Neural progenitor cell (in vitro differentiated cells): ENCODE measurements at regions not wholly inside any gene's neighbourhood (a gene's known extent, or its start where the extent isn't known, plus 50 kb on each side); places are given as distances from the start of the nearest gene placed in this dataset.

Experiments
- DNase-seq: peaks from one replicate; pipeline ENCODE4 v3.0.0-alpha.2; 2016; ENCODE audit warnings: low spot score
- H2AFZ ChIP-seq: fragments of 200-600 bp; sonication (generic); replicated peaks from 2 replicates; pipeline ENCODE4 v1.6.1; 2016; ENCODE audit warnings: antibody characterized with exemption
- H3F3A ChIP-seq: fragments of 200-600 bp; sonication (generic); 2 replicates; pipeline ENCODE4 v1.6.1; 2016; ENCODE audit warnings: antibody characterized with exemption, low read depth
- H3K27ac ChIP-seq: fragments of 200-600 bp; sonication (generic); 2 replicates; pipeline ENCODE4 v1.5.1; 2016; ENCODE audit warnings: mild to moderate bottlenecking
- H3K27me3 ChIP-seq: fragments of 200-600 bp; sonication (generic); 2 replicates; pipeline ENCODE4 v1.6.1; 2016; ENCODE audit warnings: mild to moderate bottlenecking, moderate library complexity
- H3K36me3 ChIP-seq: fragments of 200-600 bp; sonication (generic); 2 replicates; pipeline ENCODE4 v1.5.1; 2016
- H3K4me1 ChIP-seq: fragments of 200-600 bp; sonication (generic); 2 replicates; pipeline ENCODE4 v1.6.1; 2016; ENCODE audit warnings: mixed run types
- H3K4me2 ChIP-seq: fragments of 200-600 bp; sonication (generic); 2 replicates; pipeline ENCODE4 v1.6.1; 2016
- H3K4me3 ChIP-seq: fragments of 200-600 bp; sonication (generic); 2 replicates; pipeline ENCODE4 v1.5.1; 2016
- H3K79me2 ChIP-seq: fragments of 200-600 bp; sonication (generic); 2 replicates; pipeline ENCODE4 v1.6.1; 2016; ENCODE audit warnings: low read depth
- H3K9ac ChIP-seq: fragments of 200-600 bp; sonication (generic); 2 replicates; pipeline ENCODE4 v1.6.1; 2016
- H3K9me3 ChIP-seq: fragments of 200-600 bp; sonication (generic); 2 replicates; pipeline ENCODE4 v1.5.1; 2016; ENCODE audit warnings: low read depth
- H4K20me1 ChIP-seq: fragments of 200-600 bp; sonication (generic); 2 replicates; pipeline ENCODE4 v1.6.1; 2016; ENCODE audit warnings: low read depth
- H3K27ac Mint-ChIP-seq: 3 replicates; pipeline ENCODE4 v1.8.0; 2021; ENCODE audit warnings: mixed read lengths
- H3K27me3 Mint-ChIP-seq: 2 replicates; pipeline ENCODE4 v1.8.0; 2022; ENCODE audit warnings: low read depth, mild to moderate bottlenecking, inconsistent platforms, moderate library complexity, mixed read lengths; ENCODE audit not compliant: insufficient read depth
- H3K36me3 Mint-ChIP-seq: 3 replicates; pipeline ENCODE4 v1.8.0; 2021; ENCODE audit warnings: mixed read lengths
- H3K4me1 Mint-ChIP-seq: 3 replicates; pipeline ENCODE4 v1.8.0; 2021; ENCODE audit warnings: mixed read lengths
- H3K4me3 Mint-ChIP-seq: 3 replicates; pipeline ENCODE4 v1.8.0; 2021; ENCODE audit warnings: mild to moderate bottlenecking, moderate library complexity, mixed read lengths
- H3K9me3 Mint-ChIP-seq: 3 replicates; pipeline ENCODE4 v1.8.0; 2020; ENCODE audit warnings: mixed read lengths
- CTCF ChIP-seq: fragments of 200-600 bp; sonication (generic); IDR thresholded peaks from 2 replicates; pipeline ENCODE4 v1.5.1; 2017; ENCODE audit warnings: antibody characterized with exemption, mild to moderate bottlenecking
- EZH2 ChIP-seq: fragments of 200-600 bp; sonication (generic); IDR thresholded peaks from 2 replicates; pipeline ENCODE4 v1.6.1; 2017; ENCODE audit warnings: antibody characterized with exemption, mild to moderate bottlenecking, moderate library complexity
- EZH2phosphoT487 ChIP-seq: fragments of 200-600 bp; sonication (generic); IDR thresholded peaks from 2 replicates; pipeline ENCODE4 v1.6.1; 2017; ENCODE audit warnings: antibody characterized with exemption

GRCh38 chr5:54883374-54884194, 101.8 kb downstream of the ESM1 start:
- peak overlapping the region; percentile 90 for H3K27ac Mint-ChIP-seq

DNA sequence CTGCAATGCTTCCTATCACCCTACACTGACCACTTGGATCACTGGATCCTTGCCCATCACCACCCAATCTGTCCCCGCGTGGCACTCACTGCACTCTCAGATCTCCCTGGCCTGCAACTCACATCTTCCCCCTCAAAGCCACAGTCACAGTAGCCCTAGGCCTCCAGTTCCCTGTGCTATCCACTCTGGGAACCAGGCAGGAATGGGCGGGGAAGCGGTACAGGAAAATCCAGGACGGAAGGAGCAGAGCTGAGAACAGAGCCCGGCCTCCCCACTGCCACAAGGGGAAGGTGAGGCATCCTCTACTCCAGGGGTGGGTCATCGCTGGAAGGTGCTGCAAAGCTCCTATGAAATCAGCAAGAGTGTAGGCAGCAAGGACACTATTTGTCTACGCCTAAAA, 102.6 kb downstream of the ESM1 start:
- Histone ChIP-seq H3K79me2 (no peaks in the 10 kb centered on the region), H2AFZ (peak overlapping the region; percentile 59), H3K27me3 (peaks cover 41% of the 10 kb centered on the region), H3K27ac (no peak overlapping the region), H4K20me1 (no peaks in the 10 kb centered on the region), H3K4me1 (peaks cover 4% of the 10 kb centered on the region), H3K9me3 (no peaks in the 10 kb centered on the region), H3K9ac (no peak overlapping the region), H3K4me3 (no peak overlapping the region), H3F3A (no peaks in the 10 kb centered on the region), H3K4me2 (peak overlapping the region; percentile 97), H3K36me3 (no peaks in the 10 kb centered on the region)
- H3K9me3 Mint-ChIP-seq: peaks cover 4% of the 10 kb centered on the region
- no peak for DNase-seq
- H3K4me3 Mint-ChIP-seq: peak overlapping the region; percentile 88
- H3K36me3 Mint-ChIP-seq: peaks cover 5% of the 10 kb centered on the region
- peaks cover 28% of the 10 kb centered on the region for H3K4me1 Mint-ChIP-seq
- H3K27me3 Mint-ChIP-seq: peaks cover 18% of the 10 kb centered on the region
- TF ChIP-seq EZH2phosphoT487: no peak
- TF ChIP-seq CTCF: no peak
- TF ChIP-seq EZH2: no peak
- no peak overlapping the region for H3K27ac Mint-ChIP-seq

More at GRCh38 chr5:54883374-54884194, 101.8 kb downstream of the ESM1 start:
- no peak overlapping the region for H3K9ac ChIP-seq
- H3K27me3 ChIP-seq: peaks cover 41% of the 10 kb centered on the region
- no peaks in the 10 kb centered on the region for H3K9me3 ChIP-seq
- peak overlapping the region; percentile 66 for H3K4me3 ChIP-seq
- Mint-ChIP-seq H3K27me3 (peaks cover 18% of the 10 kb centered on the region), H3K36me3 (peaks cover 5% of the 10 kb centered on the region), H3K9me3 (peaks cover 4% of the 10 kb centered on the region), H3K4me3 (peak overlapping the region; percentile 88), H3K4me1 (peaks cover 36% of the 10 kb centered on the region)
- H3K36me3 ChIP-seq: no peaks in the 10 kb centered on the region
- H3K27ac ChIP-seq: no peak overlapping the region
- peak overlapping the region; percentile 97 for H3K4me2 ChIP-seq
- no peaks in the 10 kb centered on the region for H4K20me1 ChIP-seq
- no peaks in the 10 kb centered on the region for H3F3A ChIP-seq
- peak overlapping the region; percentile 59 for H2AFZ ChIP-seq
- TF ChIP-seq EZH2phosphoT487 (no peak), EZH2 (peak; percentile 63)
- H3K79me2 ChIP-seq: no peaks in the 10 kb centered on the region
- peaks cover 4% of the 10 kb centered on the region for H3K4me1 ChIP-seq
- peak; percentile 74 for DNase-seq

- peaks cover 23% of the 10 kb centered on the region for H3K4me1 Mint-ChIP-seq
- no peaks in the 10 kb centered on the region for H3K36me3 ChIP-seq
- peaks cover 41% of the 10 kb centered on the region for H3K27me3 ChIP-seq
- TF ChIP-seq EZH2phosphoT487 (no peak), EZH2 (no peak), CTCF (no peak)
- peaks cover 4% of the 10 kb centered on the region for H3K4me1 ChIP-seq
- H3K27ac ChIP-seq: no peak overlapping the region
- no peak overlapping the region for H3K4me2 ChIP-seq
- no peak for DNase-seq
- no peak overlapping the region for H3K9ac ChIP-seq
- H3K27ac Mint-ChIP-seq: no peak overlapping the region
- no peaks in the 10 kb centered on the region for H4K20me1 ChIP-seq
- no peaks in the 10 kb centered on the region for H3F3A ChIP-seq
- H3K36me3 Mint-ChIP-seq: peaks cover 5% of the 10 kb centered on the region
- no peak overlapping the region for H3K4me3 ChIP-seq
- peaks cover 4% of the 10 kb centered on the region for H3K9me3 Mint-ChIP-seq
- no peaks in the 10 kb centered on the region for H3K79me2 ChIP-seq
- no peak overlapping the region for H3K4me3 Mint-ChIP-seq
- H2AFZ ChIP-seq: no peak overlapping the region
- H3K27me3 Mint-ChIP-seq: peaks cover 18% of the 10 kb centered on the region
- no peaks in the 10 kb centered on the region for H3K9me3 ChIP-seq
Measured at GRCh38 chr5:54882101-54882500, 103.3 kb downstream of the ESM1 start.
